ACC112 (cell line): ENCODE measurements at regions not wholly inside any gene's neighbourhood (a gene's known extent, or its start where the extent isn't known, plus 50 kb on each side); places are given as distances from the start of the nearest gene placed in this dataset.

Experiments used
- H2AFZ ChIP-seq: fragments of 200-600 bp; sonication (generic); one replicate; pipeline ENCODE4 v1.6.0; 2017; ENCODE audit warnings: antibody characterized with exemption, low read length; ENCODE audit not compliant: unreplicated experiment
- H3K27ac ChIP-seq: fragments of 200-600 bp; sonication (generic); 2 replicates; pipeline ENCODE4 v1.5.1; 2014; ENCODE audit warnings: low read depth, mild to moderate bottlenecking, antibody characterized with exemption, low read length, moderate library complexity
- H3K27me3 ChIP-seq: fragments of 200-600 bp; sonication (generic); 2 replicates; pipeline ENCODE4 v1.6.1; 2014; ENCODE audit warnings: mild to moderate bottlenecking, antibody characterized with exemption, low read length, moderate library complexity, mixed read lengths; ENCODE audit not compliant: insufficient read depth
- H3K36me3 ChIP-seq: fragments of 200-600 bp; sonication (generic); 2 replicates; pipeline ENCODE4 v1.6.1; 2016; ENCODE audit warnings: mild to moderate bottlenecking, antibody characterized with exemption, low read length, moderate library complexity, mixed read lengths; ENCODE audit not compliant: insufficient read depth
- H3K4me1 ChIP-seq: fragments of 200-600 bp; sonication (generic); one replicate; pipeline ENCODE4 v1.6.1; 2016; ENCODE audit warnings: low read length, mixed read lengths; ENCODE audit not compliant: insufficient read depth, unreplicated experiment, control insufficient read depth
- H3K4me3 ChIP-seq: fragments of 200-600 bp; sonication (generic); 2 replicates; pipeline ENCODE4 v1.5.1; 2014; ENCODE audit warnings: mild to moderate bottlenecking, low read depth, low read length
- H3K79me2 ChIP-seq: fragments of 200-600 bp; sonication (generic); one replicate; pipeline ENCODE4 v1.6.0; 2016; ENCODE audit warnings: low read length; ENCODE audit not compliant: control insufficient read depth, unreplicated experiment, insufficient read depth

- no peak overlapping the region for H2AFZ ChIP-seq
- no peak overlapping the region for H3K4me3 ChIP-seq
- H3K27me3 ChIP-seq = no peaks in the 10 kb centered on the region
- H3K36me3 ChIP-seq = no peaks in the 10 kb centered on the region
- H3K79me2 ChIP-seq = no peaks in the 10 kb centered on the region
- H3K27ac ChIP-seq = no peak overlapping the region
- H3K4me1 ChIP-seq = no peaks in the 10 kb centered on the region
Observed at GRCh38 chr20:21921251-21921650, 215.8 kb downstream of the PAX1 start.

GRCh38 chr20:21920211-21920610 lies 214.7 kb downstream of the PAX1 start:
- no peak overlapping the region for H3K4me3 ChIP-seq
- H3K27me3 ChIP-seq = no peaks in the 10 kb centered on the region
- no peak overlapping the region for H2AFZ ChIP-seq
- no peaks in the 10 kb centered on the region for H3K79me2 ChIP-seq
- H3K27ac ChIP-seq = no peak overlapping the region
- no peaks in the 10 kb centered on the region for H3K4me1 ChIP-seq
- H3K36me3 ChIP-seq = no peaks in the 10 kb centered on the region

GRCh38 chr20:21918398-21918797 lies 212.9 kb downstream of the PAX1 start:
- no peaks in the 10 kb centered on the region for H3K36me3 ChIP-seq

GRCh38 chr20:21902391-21902790 lies 196.9 kb downstream of the PAX1 start:
- H3K27ac ChIP-seq = no peak overlapping the region
- no peaks in the 10 kb centered on the region for H3K27me3 ChIP-seq
- H2AFZ ChIP-seq = no peak overlapping the region
- no peaks in the 10 kb centered on the region for H3K79me2 ChIP-seq
- H3K4me3 ChIP-seq = no peak overlapping the region
- no peaks in the 10 kb centered on the region for H3K4me1 ChIP-seq
- H3K36me3 ChIP-seq = no peaks in the 10 kb centered on the region

More at GRCh38 chr20:21918398-21918797, 212.9 kb downstream of the PAX1 start:
- no peaks in the 10 kb centered on the region for H3K4me1 ChIP-seq
- no peak overlapping the region for H3K27ac ChIP-seq
- no peaks in the 10 kb centered on the region for H3K27me3 ChIP-seq
- no peak overlapping the region for H2AFZ ChIP-seq
- H3K79me2 ChIP-seq = no peaks in the 10 kb centered on the region
- H3K4me3 ChIP-seq = no peak overlapping the region

GRCh38 chr20:21901470-21902275 lies 196.2 kb downstream of the PAX1 start:
- H3K4me3 ChIP-seq = no peak overlapping the region
- H2AFZ ChIP-seq = no peak overlapping the region
- H3K4me1 ChIP-seq = no peaks in the 10 kb centered on the region
- H3K27me3 ChIP-seq = no peaks in the 10 kb centered on the region
- H3K27ac ChIP-seq = no peak overlapping the region
- no peaks in the 10 kb centered on the region for H3K79me2 ChIP-seq
- no peaks in the 10 kb centered on the region for H3K36me3 ChIP-seq

- no peaks in the 10 kb centered on the region for H3K4me1 ChIP-seq
- H3K79me2 ChIP-seq = no peaks in the 10 kb centered on the region
- H3K4me3 ChIP-seq = no peak overlapping the region
- no peak overlapping the region for H3K27ac ChIP-seq
- H3K36me3 ChIP-seq = no peaks in the 10 kb centered on the region
- no peaks in the 10 kb centered on the region for H3K27me3 ChIP-seq
- H2AFZ ChIP-seq = no peak overlapping the region
Observed at GRCh38 chr20:21900431-21900830, 195.0 kb downstream of the PAX1 start.

- H3K4me3 ChIP-seq = no peak overlapping the region
- no peak overlapping the region for H2AFZ ChIP-seq
- no peak overlapping the region for H3K27ac ChIP-seq
- no peaks in the 10 kb centered on the region for H3K79me2 ChIP-seq
- H3K36me3 ChIP-seq = no peaks in the 10 kb centered on the region
- H3K27me3 ChIP-seq = no peaks in the 10 kb centered on the region
- H3K4me1 ChIP-seq = no peaks in the 10 kb centered on the region
Observed at GRCh38 chr20:21874921-21875320, 169.5 kb downstream of the PAX1 start.

GRCh38 chr20:21874127-21874526 lies 168.7 kb downstream of the PAX1 start:
- no peak overlapping the region for H3K4me3 ChIP-seq
- no peak overlapping the region for H2AFZ ChIP-seq
- no peaks in the 10 kb centered on the region for H3K36me3 ChIP-seq
- no peak overlapping the region for H3K27ac ChIP-seq
- H3K27me3 ChIP-seq = no peaks in the 10 kb centered on the region
- H3K4me1 ChIP-seq = no peaks in the 10 kb centered on the region
- no peaks in the 10 kb centered on the region for H3K79me2 ChIP-seq

GRCh38 chr20:21873291-21873690 lies 167.8 kb downstream of the PAX1 start:
- H3K36me3 ChIP-seq = no peaks in the 10 kb centered on the region
- no peaks in the 10 kb centered on the region for H3K27me3 ChIP-seq
- H3K27ac ChIP-seq = no peak overlapping the region
- no peak overlapping the region for H3K4me3 ChIP-seq
- no peak overlapping the region for H2AFZ ChIP-seq
- H3K79me2 ChIP-seq = no peaks in the 10 kb centered on the region
- no peaks in the 10 kb centered on the region for H3K4me1 ChIP-seq

GRCh38 chr20:21867811-21868210 lies 162.3 kb downstream of the PAX1 start:
- Histone ChIP-seq H3K36me3 (no peaks in the 10 kb centered on the region), H3K27me3 (no peaks in the 10 kb centered on the region), H3K79me2 (no peaks in the 10 kb centered on the region), H3K27ac (no peak overlapping the region), H3K4me3 (no peak overlapping the region), H3K4me1 (no peaks in the 10 kb centered on the region), H2AFZ (no peak overlapping the region)

GRCh38 chr20:21867353-21867752 lies 161.9 kb downstream of the PAX1 start:
- Histone ChIP-seq H3K27ac (no peak overlapping the region), H3K36me3 (no peaks in the 10 kb centered on the region), H2AFZ (no peak overlapping the region), H3K4me3 (no peak overlapping the region), H3K79me2 (no peaks in the 10 kb centered on the region), H3K4me1 (no peaks in the 10 kb centered on the region), H3K27me3 (no peaks in the 10 kb centered on the region)
